OCI-LY1 (cell line): ENCODE measurements at regions not wholly inside any gene's neighbourhood (a gene's known extent, or its start where the extent isn't known, plus 50 kb on each side); places are given as distances from the start of the nearest gene placed in this dataset.

Source experiments
- H2AFZ ChIP-seq: fragments of 200-600 bp; sonication (generic), shearing (Covaris generic); 2 replicates; pipeline ENCODE4 v1.6.0; 2014; ENCODE audit warnings: antibody characterized with exemption, mild to moderate bottlenecking, low read length
- H3F3A ChIP-seq: fragments of 200-600 bp; sonication (generic), shearing (Covaris generic); 2 replicates; pipeline ENCODE4 v1.6.0; 2014; ENCODE audit warnings: mild to moderate bottlenecking, antibody characterized with exemption, low read length, moderate library complexity; ENCODE audit not compliant: insufficient read depth
- H3K27ac ChIP-seq: fragments of 200-600 bp; sonication (generic); 2 replicates; pipeline ENCODE4 v1.5.1; 2014; ENCODE audit warnings: low read length, mixed run types, mild to moderate bottlenecking, low read depth; ENCODE audit not compliant: poor library complexity, severe bottlenecking
- H3K27me3 ChIP-seq: fragments of 200-600 bp; sonication (generic); 2 replicates; pipeline ENCODE4 v1.6.0; 2014; ENCODE audit warnings: antibody characterized with exemption, mild to moderate bottlenecking, low read length, moderate library complexity; ENCODE audit not compliant: insufficient read depth
- H3K36me3 ChIP-seq: fragments of 200-600 bp; sonication (generic); 2 replicates; pipeline ENCODE4 v1.6.1; 2014; ENCODE audit warnings: mild to moderate bottlenecking, antibody characterized with exemption, low read length, moderate library complexity, mixed read lengths; ENCODE audit not compliant: insufficient read depth
- H3K4me1 ChIP-seq: fragments of 200-600 bp; sonication (generic); 2 replicates; pipeline ENCODE4 v1.5.1; 2014; ENCODE audit warnings: mild to moderate bottlenecking, low read length, moderate library complexity; ENCODE audit not compliant: insufficient read depth, severe bottlenecking
- H3K4me2 ChIP-seq: fragments of 200-600 bp; sonication (generic), shearing (Covaris generic); 2 replicates; pipeline ENCODE4 v1.6.1; 2014; ENCODE audit warnings: low read length
- H3K4me3 ChIP-seq: fragments of 200-600 bp; sonication (generic); 2 replicates; pipeline ENCODE4 v1.5.1; 2014; ENCODE audit warnings: low read length, low read depth, mild to moderate bottlenecking, mixed read lengths; ENCODE audit not compliant: poor library complexity, severe bottlenecking
- H3K79me2 ChIP-seq: fragments of 200-600 bp; shearing (Covaris generic); 2 replicates; pipeline ENCODE4 v1.6.1; 2016; ENCODE audit warnings: mixed run types, low read length, mixed read lengths; ENCODE audit not compliant: insufficient read depth
- H3K9ac ChIP-seq: fragments of 200-600 bp; sonication (generic), shearing (Covaris generic); 2 replicates; pipeline ENCODE4 v1.6.1; 2014; ENCODE audit warnings: mild to moderate bottlenecking, low read length, mixed read lengths
- H3K9me2 ChIP-seq: fragments of 200-600 bp; sonication (generic), shearing (Covaris generic); 2 replicates; pipeline ENCODE4 v1.6.1; 2014; ENCODE audit warnings: low read depth, mild to moderate bottlenecking, low read length, mixed read lengths
- H3K9me3 ChIP-seq: fragments of 200-600 bp; shearing (Covaris generic); 2 replicates; pipeline ENCODE4 v1.6.1; 2014; ENCODE audit warnings: low read length, mixed read lengths
- H4K20me1 ChIP-seq: fragments of 200-600 bp; sonication (generic), shearing (Covaris generic); 2 replicates; pipeline ENCODE4 v1.6.0; 2016; ENCODE audit warnings: mild to moderate bottlenecking, low read length; ENCODE audit not compliant: insufficient read depth
- EZH2 ChIP-seq: fragments of 200-600 bp; sonication (generic), shearing (Covaris generic); IDR thresholded peaks from 2 replicates; pipeline ENCODE4 v1.8.0; 2017; ENCODE audit warnings: borderline replicate concordance, mixed run types, mild to moderate bottlenecking, antibody characterized with exemption, low read length, moderate library complexity, mixed read lengths
- TF ChIP-seq, protein P1 (sequence below): fragments of 200-600 bp; sonication (generic), shearing (Covaris generic); IDR thresholded peaks from 2 replicates; pipeline ENCODE4 v1.5.1; 2017; ENCODE audit warnings: mild to moderate bottlenecking, antibody characterized with exemption, low read length, moderate library complexity, mixed read lengths

DNA sequence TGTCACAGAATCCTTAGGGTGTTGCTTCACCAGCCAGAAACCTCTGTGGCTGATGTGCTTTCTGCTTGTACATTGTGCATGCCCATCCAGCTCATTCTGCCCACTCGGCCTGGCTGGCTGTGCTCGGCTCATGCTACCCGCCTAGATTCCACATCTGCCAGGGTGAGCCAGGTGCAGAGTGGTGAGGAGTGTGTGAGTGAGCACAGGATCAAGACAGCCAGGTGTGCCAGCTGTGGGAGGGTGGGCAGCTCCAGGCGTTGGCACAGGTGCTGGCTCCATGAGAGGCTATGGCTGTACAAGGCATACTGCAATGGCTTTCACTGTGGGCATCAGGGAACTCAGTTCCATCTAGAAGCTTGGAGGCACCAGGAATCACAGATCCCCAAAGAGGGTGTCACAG is 1321.8 kb upstream of the CRIM1 start:
- TF ChIP-seq EZH2: no peak
- TF ChIP-seq, protein P1, sequence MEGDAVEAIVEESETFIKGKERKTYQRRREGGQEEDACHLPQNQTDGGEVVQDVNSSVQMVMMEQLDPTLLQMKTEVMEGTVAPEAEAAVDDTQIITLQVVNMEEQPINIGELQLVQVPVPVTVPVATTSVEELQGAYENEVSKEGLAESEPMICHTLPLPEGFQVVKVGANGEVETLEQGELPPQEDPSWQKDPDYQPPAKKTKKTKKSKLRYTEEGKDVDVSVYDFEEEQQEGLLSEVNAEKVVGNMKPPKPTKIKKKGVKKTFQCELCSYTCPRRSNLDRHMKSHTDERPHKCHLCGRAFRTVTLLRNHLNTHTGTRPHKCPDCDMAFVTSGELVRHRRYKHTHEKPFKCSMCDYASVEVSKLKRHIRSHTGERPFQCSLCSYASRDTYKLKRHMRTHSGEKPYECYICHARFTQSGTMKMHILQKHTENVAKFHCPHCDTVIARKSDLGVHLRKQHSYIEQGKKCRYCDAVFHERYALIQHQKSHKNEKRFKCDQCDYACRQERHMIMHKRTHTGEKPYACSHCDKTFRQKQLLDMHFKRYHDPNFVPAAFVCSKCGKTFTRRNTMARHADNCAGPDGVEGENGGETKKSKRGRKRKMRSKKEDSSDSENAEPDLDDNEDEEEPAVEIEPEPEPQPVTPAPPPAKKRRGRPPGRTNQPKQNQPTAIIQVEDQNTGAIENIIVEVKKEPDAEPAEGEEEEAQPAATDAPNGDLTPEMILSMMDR: no peak

GRCh38 chr2:35023545-35023944 is 1332.0 kb upstream of the CRIM1 start:
- Histone ChIP-seq H3K27me3 (no peaks in the 10 kb centered on the region), H3K4me1 (no peaks in the 10 kb centered on the region), H3K4me2 (no peak overlapping the region), H3K36me3 (no peaks in the 10 kb centered on the region), H3K4me3 (no peak overlapping the region), H3K27ac (no peak overlapping the region), H3K9ac (no peak overlapping the region), H3K9me3 (no peaks in the 10 kb centered on the region), H3K79me2 (no peaks in the 10 kb centered on the region), H3K9me2 (no peaks in the 10 kb centered on the region), H3F3A (no peaks in the 10 kb centered on the region), H4K20me1 (no peaks in the 10 kb centered on the region), H2AFZ (no peak overlapping the region)
- TF ChIP-seq, protein P1: no peak
- no peak for TF ChIP-seq EZH2

More for the DNA sequence above, 1321.8 kb upstream of the CRIM1 start:
- Histone ChIP-seq H3K79me2 (no peaks in the 10 kb centered on the region), H3K27ac (no peak overlapping the region), H3K4me3 (no peak overlapping the region), H3K36me3 (no peaks in the 10 kb centered on the region), H3K27me3 (no peaks in the 10 kb centered on the region), H3K9me2 (no peaks in the 10 kb centered on the region), H3K4me2 (no peak overlapping the region), H3F3A (no peaks in the 10 kb centered on the region), H4K20me1 (no peaks in the 10 kb centered on the region), H2AFZ (no peak overlapping the region), H3K9ac (no peak overlapping the region), H3K4me1 (no peaks in the 10 kb centered on the region), H3K9me3 (no peaks in the 10 kb centered on the region)

- H3K4me1 ChIP-seq: no peaks in the 10 kb centered on the region
- no peak overlapping the region for H3K27ac ChIP-seq
- H2AFZ ChIP-seq: no peak overlapping the region
- no peak overlapping the region for H3K4me2 ChIP-seq
- no peak overlapping the region for H3K4me3 ChIP-seq
- H3K27me3 ChIP-seq: no peaks in the 10 kb centered on the region
- no peaks in the 10 kb centered on the region for H3K36me3 ChIP-seq
- TF ChIP-seq, protein P1: no peak
- no peak for TF ChIP-seq EZH2
- H3K79me2 ChIP-seq: no peaks in the 10 kb centered on the region
- H3K9me3 ChIP-seq: no peaks in the 10 kb centered on the region
- no peaks in the 10 kb centered on the region for H4K20me1 ChIP-seq
- H3K9me2 ChIP-seq: no peaks in the 10 kb centered on the region
- H3F3A ChIP-seq: no peaks in the 10 kb centered on the region
- no peak overlapping the region for H3K9ac ChIP-seq
Observed at GRCh38 chr2:35000453-35000852, 1355.1 kb upstream of the CRIM1 start.
